ENCODE measurements at regions not wholly inside any gene's neighbourhood (a gene's known extent, or its start where the extent isn't known, plus 50 kb on each side); places are given as distances from the start of the nearest gene placed in this dataset.

- no peak for DNase-seq
These were observed 207.0 kb upstream of the CCDC68 start for GRCh38 chr18:55166260-55166598.

GRCh38 chr18:55163550-55163949 is 204.3 kb upstream of the CCDC68 start:
- DNase-seq: no peak

GRCh38 chr18:55161916-55162315 is 202.7 kb upstream of the CCDC68 start:
- no peak for DNase-seq

- no peak for DNase-seq
These were observed 199.8 kb upstream of the CCDC68 start for GRCh38 chr18:55159027-55159426.

GRCh38 chr18:55158570-55158969 is 199.3 kb upstream of the CCDC68 start:
- DNase-seq: no peak

GRCh38 chr18:55153346-55153745 is 194.1 kb upstream of the CCDC68 start:
- DNase-seq: no peak

- no peak for DNase-seq
These were observed 193.5 kb upstream of the CCDC68 start for GRCh38 chr18:55152801-55153200.

GRCh38 chr18:55149994-55150393 is 190.7 kb upstream of the CCDC68 start:
- DNase-seq: no peak

GRCh38 chr18:55147791-55148190 is 188.5 kb upstream of the CCDC68 start:
- DNase-seq: no peak

GRCh38 chr18:55144193-55144930 is 185.1 kb upstream of the CCDC68 start:
- DNase-seq: no peak

GRCh38 chr18:55142410-55142809 is 183.1 kb upstream of the CCDC68 start:
- no peak for DNase-seq

GRCh38 chr18:55141318-55141717 is 182.1 kb upstream of the CCDC68 start:
- no peak for DNase-seq

GRCh38 chr18:55139836-55140235 is 180.6 kb upstream of the CCDC68 start:
- no peak for DNase-seq

GRCh38 chr18:55139307-55139706 is 180.0 kb upstream of the CCDC68 start:
- no peak for DNase-seq

GRCh38 chr18:55138401-55138800 is 179.1 kb upstream of the CCDC68 start:
- DNase-seq: no peak

GRCh38 chr18:55137602-55138001 is 178.3 kb upstream of the CCDC68 start:
- no peak for DNase-seq

- no peak for DNase-seq
These were observed 177.6 kb upstream of the CCDC68 start for GRCh38 chr18:55136864-55137263.

GRCh38 chr18:55136258-55136657 is 177.0 kb upstream of the CCDC68 start:
- no peak for DNase-seq

GRCh38 chr18:55133378-55133777 is 174.1 kb upstream of the CCDC68 start:
- no peak for DNase-seq

- no peak for DNase-seq
These were observed 169.2 kb upstream of the CCDC68 start for GRCh38 chr18:55128437-55128836.

GRCh38 chr18:55124078-55124763 is 165.0 kb upstream of the CCDC68 start:
- DNase-seq: no peak

- no peak for DNase-seq
These were observed 164.1 kb upstream of the CCDC68 start for GRCh38 chr18:55123361-55123760.

Measured in nucleus accumbens (tissue), 56 donors.